ENCODE measurements at regions not wholly inside any gene's neighbourhood (a gene's known extent, or its start where the extent isn't known, plus 50 kb on each side); places are given as distances from the start of the nearest gene placed in this dataset.
A peak's percentile ranks its signal among the peaks of the same experiment; 100 is the strongest.

DNA sequence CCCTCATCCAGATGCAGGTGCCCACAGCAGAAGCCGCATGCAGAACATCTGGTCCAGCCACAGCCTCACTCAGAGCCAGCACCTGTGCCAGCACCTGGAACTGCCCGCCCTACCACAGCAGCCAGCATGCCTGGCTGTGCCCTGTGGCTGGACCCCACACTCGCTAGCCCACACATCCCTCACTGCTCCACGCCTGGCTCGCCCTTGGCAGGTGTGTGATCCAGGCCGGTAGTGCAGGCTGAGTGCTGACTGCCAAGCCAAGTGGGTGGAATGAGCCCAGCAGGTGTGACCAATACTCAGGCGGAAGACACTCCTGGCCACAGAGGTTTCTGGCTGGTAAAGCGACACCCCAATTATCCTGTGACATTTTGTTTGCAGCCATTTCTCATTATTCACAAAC is 162.4 kb upstream of the ROBO1 start:
- no peak for DNase-seq

DNA sequence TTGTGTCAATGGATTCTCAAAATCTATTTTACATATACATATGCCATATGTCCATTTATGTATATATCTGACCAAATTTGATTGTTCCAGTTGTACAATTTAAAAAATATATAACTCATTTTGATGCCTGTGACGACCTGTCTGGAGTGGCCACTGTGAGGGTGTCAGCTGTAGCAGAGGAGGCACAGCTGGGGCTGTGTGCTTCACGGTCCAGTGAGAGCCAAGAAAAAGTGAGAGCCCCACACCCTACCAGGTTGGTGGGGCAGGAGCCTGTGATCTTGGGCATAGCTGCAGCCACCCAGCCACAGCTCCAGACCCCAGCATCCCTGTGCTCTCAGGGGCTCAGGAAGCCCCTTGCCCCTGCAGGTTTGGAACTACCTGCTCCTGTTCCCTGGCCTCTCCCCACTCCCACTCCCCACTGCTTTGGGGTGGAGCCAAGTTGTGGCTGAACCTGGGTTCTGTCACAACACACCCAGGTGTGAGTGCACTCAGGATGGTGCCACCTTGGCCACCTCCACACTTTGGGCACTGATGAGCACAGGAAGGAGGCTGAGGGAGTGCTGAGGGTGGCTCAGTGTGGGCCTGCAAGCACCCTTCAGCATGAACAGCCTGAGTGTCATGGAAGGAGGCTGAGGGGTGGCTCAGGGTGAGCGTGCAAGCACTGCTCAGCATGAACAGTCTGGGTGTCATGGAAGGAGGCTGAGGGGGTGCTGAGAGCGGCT is 161.1 kb upstream of the ROBO1 start:
- DNase-seq = no peak

DNA sequence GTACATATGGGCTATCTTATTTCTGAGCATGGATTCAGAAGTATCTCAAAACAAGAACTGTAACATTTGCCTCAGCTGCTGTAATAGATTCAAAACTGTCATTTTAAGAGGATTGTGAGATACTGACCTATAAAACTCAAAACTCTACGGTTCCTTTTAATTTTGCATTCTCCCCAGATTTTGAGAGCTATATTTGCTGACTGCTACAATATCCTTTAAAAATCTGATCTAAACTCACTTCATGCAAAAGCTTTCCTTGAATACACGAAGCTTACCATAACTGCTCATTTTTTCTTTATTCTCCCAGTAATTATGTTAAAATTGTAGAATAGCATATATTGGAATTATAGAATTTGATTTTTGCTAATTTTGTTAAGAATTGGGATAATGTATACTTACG is 158.7 kb upstream of the ROBO1 start:
- DNase-seq = no peak

DNA sequence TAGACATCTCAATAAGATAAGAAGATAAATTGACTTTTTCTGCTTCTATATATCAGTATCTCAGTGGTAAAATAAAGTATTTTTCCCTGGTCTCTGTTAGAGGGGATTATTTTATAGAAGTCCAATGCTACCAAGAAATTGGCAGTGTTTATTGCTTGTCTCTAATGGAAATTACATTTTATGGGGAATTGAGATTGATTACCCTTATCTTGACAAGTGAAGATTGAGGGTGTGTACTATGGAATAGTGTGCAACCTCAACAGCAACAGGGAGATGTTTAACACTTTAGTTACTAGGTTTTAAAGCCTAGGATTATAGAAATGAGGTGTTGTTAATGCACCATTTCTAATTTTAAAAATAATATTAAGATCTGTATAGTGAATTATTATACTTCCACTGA is 154.8 kb upstream of the ROBO1 start:
- DNase-seq = no peak

DNA sequence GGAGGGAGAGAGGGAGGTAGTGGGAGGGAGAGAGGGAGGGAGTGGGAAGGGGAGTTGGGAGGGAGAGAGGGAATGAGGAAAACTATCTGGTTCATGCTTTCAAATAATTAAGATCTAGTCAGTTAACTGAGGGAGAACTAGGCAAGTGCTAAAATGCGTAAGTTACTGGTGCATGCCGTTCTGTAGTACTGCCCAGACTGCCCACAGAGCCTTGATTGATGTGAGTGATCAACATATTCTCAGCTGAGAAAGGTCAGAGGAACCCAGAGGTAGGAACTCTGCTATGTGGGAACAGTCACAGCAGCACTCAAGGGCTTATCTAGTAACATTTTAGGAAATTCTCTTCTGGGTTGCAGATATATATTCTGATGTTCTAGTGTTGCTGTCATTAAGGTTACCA is 149.8 kb upstream of the ROBO1 start:
- DNase-seq = no peak

DNA sequence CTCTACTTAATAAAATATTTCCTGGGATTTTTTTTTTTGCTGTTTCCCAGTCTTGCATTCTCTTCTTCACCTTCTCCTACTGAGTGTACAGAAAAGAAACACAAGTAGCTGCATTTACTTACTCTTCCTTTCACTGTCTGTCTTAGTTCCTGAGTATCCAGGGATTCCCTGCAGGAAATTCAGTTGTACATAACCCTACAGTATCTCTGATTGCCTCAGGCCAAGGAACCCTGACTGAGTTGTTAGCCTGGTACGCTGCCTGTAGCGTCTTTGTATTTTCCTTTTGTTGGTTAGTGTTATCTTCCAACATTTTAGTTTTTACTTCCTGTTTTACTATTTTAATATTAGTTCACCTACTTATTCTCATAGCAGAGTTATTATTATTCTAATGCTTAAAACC is 142.5 kb upstream of the ROBO1 start:
- no peak for DNase-seq

DNA sequence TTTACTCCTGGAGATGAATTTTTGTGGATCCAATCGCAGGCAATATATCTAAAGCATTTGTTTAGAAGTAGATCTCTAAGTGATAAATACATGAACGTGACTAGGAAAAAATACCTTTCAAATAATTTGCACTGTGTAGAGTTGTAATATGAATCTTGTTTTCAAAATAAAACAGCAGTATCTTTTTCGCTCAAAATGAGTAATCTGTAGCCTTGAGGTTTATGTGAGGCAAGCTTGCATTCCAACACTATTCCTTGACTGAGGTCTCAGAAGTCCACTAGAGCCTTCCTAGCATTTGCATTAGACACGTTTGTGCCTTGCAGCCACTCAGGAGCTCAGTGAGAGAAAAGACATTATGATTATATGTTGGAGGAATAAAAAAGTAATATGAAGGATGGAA is 138.3 kb upstream of the ROBO1 start:
- no peak for DNase-seq

DNA sequence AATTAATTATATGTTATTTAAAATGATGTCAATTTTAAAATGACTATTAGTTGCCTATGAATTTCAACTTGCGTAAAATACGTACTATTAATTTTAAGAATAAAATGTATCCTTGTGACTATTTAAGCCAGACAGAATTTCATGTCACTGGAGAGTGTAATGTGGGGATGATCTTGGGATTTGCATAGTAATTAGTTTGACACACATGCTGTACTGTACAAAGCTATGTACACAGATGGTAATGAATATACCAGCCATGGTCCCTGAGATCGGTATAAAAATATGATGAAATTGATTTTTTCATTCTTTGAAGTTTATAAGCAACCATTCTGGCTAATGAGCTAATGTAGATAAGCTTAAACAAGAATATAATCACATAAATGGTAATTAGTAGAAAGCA is 134.4 kb upstream of the ROBO1 start:
- no peak for DNase-seq

DNA sequence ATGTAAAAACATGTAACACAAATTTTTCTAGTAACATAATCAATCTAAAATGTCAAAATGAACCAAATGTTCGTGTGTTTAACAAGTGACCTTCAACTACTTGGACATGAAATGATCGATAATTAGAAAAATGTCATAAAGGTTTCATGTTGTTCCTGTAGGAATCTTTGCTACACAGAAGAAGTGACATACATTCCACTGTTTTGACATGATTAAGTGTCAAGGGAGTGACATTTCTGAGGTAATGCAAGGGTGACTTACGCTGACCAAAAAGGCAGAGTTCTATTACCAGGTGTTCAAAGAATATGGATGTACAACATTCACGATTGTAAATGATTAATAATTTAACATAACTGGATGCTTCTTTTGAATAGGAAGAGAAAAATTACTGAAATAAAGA is 131.1 kb upstream of the ROBO1 start:
- no peak for DNase-seq

DNA sequence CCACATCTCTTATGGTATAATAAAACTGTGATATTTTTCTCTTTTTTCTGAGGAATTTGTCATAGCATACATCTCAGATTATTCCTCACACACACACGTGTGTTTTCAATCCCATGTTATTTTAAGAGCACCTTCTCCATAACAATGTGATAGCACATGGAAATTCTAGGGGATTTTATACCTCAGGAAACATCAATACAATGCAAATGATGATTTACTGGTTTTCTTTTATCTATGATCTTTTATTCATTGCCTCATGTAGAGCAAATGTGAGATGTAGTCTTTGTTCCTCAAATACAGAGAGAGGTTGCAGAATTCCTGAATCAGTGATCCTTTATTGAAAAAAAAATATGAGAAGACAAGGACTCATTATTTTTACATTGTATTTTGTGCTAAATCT is 128.3 kb upstream of the ROBO1 start:
- DNase-seq = no peak

DNA sequence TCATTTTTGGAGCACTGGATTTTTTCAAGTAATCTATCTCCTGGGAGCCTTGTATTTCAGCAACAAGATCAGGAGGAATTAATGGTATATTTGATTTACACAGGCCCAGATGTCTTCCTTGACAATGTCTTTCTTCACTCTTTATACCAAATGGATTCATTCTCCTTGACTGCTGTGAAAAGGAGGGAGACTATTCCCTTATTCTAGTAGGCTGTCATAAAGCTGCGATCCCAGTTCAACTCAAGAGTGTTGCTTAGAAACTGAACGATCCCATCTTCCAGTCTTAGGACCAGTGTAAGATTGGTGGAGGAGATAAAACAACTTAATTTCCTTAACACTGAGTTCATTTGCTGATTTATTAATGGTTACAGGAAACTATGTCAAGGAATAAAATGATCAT is 119.4 kb upstream of the ROBO1 start:
- no peak for DNase-seq

DNA sequence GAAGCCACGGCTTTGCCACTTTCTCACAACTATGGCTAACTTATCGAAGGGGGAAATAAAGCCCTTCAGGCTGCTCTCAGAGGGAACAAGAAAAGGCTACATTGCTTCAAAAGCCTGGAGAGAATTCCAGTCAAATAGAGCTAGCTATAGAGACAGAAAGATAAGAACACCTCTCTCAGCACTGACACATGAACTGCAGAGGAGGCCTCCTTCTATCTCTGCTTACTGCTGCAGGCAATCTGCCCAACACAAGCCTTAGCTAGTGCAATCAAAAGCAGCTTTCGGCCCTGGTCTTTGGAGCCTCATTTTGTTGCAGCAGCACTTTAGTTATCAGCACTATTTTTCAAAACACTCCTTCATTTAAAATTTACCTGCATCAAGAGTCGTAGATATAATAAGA is 118.4 kb upstream of the ROBO1 start:
- no peak for DNase-seq

DNA sequence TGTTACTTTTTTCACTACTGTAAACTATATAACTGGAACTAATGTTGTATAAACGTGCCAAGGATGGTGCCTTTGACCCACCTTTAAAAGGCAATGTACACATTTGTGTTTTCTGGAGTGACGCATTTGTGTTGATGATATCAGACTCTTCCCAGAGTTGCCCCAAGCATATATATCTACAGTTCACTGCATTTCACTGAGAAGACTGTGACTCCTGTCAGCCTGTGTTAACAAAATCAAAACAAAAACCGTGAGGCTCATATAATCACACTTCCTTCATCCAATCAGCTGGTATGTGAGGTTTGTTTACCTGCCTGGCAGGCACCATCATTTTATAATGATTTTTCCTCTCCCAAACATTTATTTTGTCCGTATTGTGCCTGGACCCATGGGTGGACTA is 117.6 kb upstream of the ROBO1 start:
- DNase-seq = no peak

DNA sequence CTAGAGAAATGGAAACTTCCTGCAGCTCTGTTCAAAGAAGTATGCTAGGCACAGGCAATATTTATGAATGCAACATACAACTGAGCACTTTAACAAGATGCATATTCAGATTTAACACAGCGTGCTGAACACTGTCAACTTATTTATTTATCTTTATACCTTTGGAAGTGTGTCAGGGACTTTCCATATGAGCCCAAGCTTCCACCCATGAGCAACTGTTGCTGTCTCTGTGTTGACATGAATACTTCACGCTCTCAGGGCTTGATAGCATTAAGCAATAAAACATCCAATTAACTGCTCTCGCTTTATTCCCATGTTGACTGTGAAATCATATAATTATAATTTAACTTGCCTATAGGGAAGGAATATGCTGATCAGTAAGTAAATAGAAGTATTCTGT is 116.6 kb upstream of the ROBO1 start:
- DNase-seq = no peak

DNA sequence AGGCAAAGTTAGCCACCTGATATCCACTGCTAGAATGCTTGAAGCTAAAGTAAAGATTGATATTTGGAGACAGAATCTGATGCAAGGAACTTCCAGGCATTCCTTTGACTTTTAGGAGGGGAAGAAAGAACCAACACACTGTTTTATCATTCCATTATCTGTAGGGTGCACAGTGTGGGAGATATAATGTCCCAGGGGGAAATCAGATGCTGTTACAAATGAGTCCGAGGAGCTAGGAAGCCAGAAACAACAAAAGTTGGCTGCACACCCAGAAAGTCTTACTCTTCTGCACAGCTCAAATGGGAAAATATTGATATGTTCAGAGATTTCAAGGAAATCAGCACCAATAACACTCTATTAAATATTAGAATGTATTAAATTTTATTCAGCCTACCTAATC is 113.6 kb upstream of the ROBO1 start:
- DNase-seq = no peak

DNA sequence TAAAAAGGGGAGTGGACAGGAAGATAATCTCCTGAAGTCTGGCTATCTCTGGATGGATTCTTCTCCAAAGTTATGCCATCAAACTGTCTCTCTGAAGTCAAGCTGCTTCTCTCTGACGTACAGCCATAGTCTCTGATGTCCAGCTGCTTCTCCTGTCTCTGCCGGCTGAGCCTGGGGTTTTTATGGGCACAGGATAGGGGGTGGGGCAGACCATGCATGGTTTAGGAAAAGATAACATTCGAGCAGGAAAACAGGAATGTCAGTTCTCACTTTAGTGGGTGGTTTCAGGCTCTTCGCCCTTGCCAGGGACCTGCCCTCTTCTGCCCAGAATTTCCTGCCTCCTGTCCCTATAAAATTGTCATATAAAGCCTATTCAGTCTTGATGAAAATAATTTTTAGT is 110.9 kb upstream of the ROBO1 start:
- no peak for DNase-seq

DNA sequence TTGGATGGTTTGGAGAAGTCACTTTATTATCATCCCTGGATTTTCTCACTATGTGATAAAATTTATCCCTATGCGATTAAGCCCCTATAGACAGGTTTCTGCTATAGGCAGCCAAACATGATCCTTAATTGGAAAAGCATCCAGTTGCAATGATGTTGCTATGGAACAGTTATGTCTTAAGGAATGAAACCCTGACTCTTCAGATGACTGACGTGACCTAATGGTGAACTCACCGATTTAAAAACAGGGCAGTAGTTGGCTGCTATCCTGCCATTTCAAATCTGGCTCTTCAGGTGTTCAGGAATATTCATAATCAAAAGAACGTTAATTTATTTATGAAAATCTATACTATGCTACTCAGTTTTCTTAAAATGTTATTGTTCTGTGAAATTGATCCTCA is 106.8 kb upstream of the ROBO1 start:
- DNase-seq = no peak

DNA sequence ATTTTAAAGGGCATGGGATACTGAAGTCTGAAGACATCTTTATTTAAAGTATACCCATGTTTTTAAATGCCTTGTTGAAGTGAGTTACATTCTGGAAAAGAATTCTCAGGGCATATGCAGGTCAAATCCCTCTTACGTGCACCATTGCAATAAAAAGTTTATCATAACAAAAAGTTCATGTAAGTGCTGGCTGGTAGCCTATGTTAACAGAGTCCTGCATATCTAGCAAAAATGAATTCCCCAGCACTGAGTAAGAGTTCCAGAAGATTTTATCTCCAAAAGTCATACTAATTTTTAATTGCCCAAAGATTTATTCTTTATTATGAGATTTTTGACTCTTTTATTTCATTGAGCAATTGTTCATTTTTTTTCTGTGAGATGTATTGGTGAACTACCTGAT is 104.7 kb upstream of the ROBO1 start:
- DNase-seq = peak; percentile 84

DNA sequence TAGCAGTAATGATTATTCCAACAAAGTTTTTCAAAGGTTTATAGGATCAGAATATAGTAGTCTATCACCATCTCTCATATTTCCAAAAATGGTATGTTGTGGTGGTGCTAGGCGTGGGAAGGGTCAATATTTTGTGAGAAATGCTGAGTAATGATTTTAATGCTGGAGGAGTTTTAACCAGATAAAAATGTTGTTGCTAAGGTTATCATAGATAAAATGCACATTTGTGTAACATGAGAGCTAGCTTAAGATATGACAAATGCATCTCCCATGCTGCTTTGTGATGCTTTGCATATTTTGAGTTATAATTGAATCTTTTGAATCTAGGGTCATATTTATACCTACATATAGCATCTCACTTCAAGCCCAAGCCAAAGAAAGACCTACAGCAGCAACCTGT is 103.9 kb upstream of the ROBO1 start:
- no peak for DNase-seq

DNA sequence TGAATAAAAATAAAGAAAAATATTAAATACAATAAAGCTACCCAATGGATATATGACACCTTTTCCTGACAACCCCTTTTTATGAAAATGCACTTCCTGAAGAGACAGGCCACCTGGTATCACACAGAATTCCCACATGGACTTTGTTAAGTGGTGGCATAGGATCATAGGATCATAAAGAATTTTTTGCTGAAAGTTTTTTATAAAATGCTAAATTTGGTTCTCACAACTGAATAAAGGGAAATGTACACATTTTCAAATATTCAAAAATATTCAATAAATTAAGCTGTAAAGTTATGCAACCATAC is 102.5 kb upstream of the ROBO1 start:
- no peak for DNase-seq

DNA sequence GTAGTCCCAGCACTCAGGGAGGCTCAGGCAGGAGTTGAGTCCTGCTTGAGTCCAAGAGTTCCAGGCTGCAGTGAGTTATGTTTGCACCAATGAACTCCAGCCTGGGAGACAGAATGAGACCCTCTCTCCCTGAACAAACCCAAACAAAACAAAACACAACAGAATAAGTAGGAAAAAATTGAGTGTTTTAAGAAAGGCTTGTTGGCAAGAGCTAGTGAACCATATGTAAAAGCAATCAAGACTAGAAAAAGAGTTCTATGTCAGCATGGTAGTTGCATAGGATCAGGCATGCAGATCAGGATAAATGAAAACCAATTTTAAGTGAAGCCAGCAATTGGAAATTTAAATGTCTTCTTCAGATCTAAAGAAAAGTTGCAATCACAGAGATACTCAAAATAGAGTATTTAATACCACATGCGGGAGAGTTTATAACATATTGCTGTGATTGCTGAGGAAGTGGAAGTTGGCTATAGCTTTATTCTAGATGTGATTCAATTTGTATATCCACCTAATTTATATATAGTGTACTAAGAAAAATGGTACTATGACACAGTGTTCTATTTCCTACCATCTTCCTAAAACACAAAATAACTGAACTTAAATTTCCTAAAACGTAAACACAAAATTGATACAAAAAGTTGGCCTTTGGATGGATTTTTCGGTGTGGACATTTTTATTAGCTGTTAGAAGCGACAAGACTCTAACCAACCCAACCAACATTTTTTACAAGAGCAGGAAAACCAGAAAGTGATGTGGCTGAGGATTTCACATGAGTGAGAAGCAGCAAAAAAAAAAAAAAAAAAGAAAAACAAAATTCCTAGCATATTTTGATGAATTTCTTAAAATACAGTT is 101.9 kb upstream of the ROBO1 start:
- no peak for DNase-seq

DNA sequence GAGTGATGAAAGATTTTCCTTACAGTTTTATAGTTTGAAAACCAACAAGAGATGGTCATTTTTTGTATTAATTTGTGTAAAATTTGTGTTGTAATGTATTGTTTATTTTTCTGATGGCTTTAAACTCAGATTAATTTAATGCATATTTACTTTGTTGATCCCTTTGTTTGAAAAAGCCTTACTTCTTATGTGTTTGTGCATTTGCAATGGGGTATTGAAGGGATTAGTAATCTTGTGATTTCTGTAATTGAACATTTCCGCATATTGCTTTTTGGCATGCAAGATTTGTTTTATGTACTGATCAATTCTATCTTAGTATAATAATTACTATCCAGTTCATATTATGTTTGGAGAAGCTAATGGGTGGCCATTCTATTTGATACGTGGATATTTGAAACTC is 98.4 kb upstream of the ROBO1 start:
- DNase-seq = no peak

DNA sequence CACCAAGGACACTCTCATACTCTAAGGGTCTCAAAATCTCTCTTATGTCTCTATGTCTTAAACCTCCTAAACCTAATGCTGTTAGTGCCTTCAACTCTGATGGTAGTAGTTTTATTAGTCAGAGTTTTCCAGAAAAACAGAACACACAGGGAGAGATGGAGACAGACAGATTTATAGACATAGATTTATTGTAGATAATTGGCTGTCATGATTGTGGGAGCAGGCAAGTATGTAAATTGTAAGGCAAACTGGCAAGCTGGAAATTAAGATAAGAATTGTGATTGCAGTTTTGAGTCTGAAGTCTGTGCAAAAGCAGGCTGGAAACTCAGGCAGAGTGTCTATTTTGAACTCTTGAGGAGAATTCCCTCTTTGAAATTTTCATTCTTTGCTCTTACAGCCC is 96.3 kb upstream of the ROBO1 start:
- DNase-seq = no peak

DNA sequence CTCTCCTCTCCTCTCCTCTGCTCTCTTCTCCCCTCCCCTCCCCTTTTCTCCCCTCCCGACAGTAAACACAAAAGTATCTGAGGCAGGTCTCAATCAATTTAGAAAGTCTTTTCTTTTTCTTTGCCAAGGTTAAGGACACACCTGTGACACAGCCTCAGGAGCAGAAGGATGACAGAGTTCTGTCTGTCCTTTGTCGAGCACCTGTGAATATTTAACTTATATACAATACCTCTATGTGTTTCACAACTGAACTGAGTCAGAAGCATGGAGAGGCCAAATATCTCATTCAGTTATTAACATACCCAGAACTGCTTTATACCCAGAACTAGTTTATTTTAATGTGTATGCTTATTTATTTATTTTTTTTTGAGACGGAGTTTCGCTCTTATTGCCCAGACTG is 81.1 kb upstream of the ROBO1 start:
- DNase-seq = no peak

DNA sequence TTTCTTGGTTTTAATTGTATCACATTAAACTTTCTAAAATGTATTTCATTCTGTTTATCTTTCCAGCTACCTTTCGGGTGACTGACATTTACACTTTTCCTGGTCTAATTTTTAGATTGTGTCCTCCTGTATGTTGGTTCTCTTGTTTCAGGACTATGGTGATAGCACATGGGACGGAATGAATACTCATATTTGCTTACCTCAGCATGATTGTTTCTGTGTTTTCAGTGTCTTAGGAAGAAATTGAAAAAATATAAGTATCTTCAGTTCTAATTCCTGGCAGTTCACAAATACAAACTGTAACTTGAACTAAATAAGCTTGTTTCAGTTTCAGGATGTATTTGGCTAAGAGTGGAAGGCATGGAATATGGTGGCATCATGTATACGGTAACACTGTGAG is 80.1 kb upstream of the ROBO1 start:
- DNase-seq = no peak

Data from dermis blood vessel endothelial cell (primary cell).